ENCODE measurements at regions not wholly inside any gene's neighbourhood (a gene's known extent, or its start where the extent isn't known, plus 50 kb on each side); places are given as distances from the start of the nearest gene placed in this dataset.

DNA sequence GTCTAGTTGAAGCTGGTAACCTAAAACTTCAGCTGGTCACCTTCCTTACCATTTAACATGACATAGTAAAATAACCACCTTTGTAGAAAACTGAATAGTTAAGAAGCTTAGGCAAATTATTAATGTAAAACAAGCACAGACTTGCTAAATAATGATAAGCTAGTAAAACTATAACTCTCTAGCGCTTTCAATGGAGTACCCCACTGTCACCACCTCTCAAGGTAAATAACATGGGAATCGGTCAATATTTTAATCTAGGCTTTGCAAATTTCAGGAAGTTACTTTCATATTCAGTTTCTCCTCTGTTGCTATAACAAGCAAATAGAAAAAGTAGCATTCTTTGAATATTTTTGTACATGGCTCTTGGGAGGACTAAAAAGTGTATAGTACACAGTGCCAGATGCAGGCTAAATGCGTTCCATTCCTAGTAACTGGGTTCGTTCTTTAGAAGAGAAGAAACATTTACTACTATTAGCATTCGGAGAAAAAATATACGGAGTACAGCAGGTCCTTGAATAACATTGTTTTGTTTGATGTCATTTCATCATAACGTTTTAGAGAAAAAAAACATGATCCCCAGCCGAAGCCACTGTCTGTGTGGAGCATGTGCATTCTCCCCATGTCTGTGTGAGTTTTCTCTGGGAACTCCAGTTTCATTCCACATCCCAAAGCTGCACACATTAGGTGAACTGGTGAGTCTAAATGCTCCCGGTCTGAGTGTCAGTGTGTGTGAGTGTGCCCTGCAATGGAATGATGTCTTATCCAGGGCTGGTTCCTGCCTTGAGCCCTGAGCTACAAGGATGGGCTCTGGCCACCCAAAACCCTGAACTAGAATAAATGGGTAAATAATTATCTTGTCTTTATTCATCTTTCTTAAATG is 52.5 kb downstream of the EPRS1 start:
- H3K27me3 ChIP-seq, result no peaks in the 10 kb centered on the region
- peaks cover 75% of the 10 kb centered on the region for H3K36me3 ChIP-seq
- H3K9me3 ChIP-seq, result no peaks in the 10 kb centered on the region
- H3K4me3 ChIP-seq, result no peak overlapping the region
- DNase-seq, result no peak

GRCh38 chr1:219991919-219992318 is 54.4 kb downstream of the EPRS1 start:
- no peak overlapping the region for H3K4me3 ChIP-seq
- H3K27me3 ChIP-seq, result no peaks in the 10 kb centered on the region
- H3K9me3 ChIP-seq, result no peaks in the 10 kb centered on the region
- H3K36me3 ChIP-seq, result peaks cover 75% of the 10 kb centered on the region
- DNase-seq, result no peak

DNA sequence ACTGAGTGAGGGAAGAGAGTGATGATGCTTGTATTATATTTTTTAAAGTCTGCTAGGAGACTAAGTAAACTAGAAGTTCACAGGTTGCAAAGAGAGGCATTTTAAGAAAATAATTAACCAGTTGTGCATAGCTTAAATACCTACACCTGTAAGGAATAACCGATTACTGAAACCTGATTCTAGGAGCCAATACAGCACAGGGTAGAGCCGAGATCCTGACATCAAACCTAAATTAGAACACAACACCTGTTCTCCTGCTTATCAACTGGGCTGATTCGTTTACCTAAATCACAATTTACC is 54.8 kb downstream of the EPRS1 start:
- DNase-seq, result no peak
- Histone ChIP-seq H3K4me3 (no peak overlapping the region), H3K36me3 (peaks cover 75% of the 10 kb centered on the region), H3K27me3 (no peaks in the 10 kb centered on the region), H3K9me3 (no peaks in the 10 kb centered on the region)

- peaks cover 75% of the 10 kb centered on the region for H3K36me3 ChIP-seq
- H3K9me3 ChIP-seq, result no peaks in the 10 kb centered on the region
- H3K27me3 ChIP-seq, result no peaks in the 10 kb centered on the region
- no peak for DNase-seq
- no peak overlapping the region for H3K4me3 ChIP-seq
These were observed 55.4 kb downstream of the EPRS1 start for GRCh38 chr1:219990782-219991510.

- H3K9me3 ChIP-seq, result no peaks in the 10 kb centered on the region
- H3K4me3 ChIP-seq, result no peak overlapping the region
- H3K27me3 ChIP-seq, result no peaks in the 10 kb centered on the region
- no peak for DNase-seq
- peaks cover 73% of the 10 kb centered on the region for H3K36me3 ChIP-seq
These were observed 56.5 kb downstream of the EPRS1 start for GRCh38 chr1:219989766-219990165.

DNA sequence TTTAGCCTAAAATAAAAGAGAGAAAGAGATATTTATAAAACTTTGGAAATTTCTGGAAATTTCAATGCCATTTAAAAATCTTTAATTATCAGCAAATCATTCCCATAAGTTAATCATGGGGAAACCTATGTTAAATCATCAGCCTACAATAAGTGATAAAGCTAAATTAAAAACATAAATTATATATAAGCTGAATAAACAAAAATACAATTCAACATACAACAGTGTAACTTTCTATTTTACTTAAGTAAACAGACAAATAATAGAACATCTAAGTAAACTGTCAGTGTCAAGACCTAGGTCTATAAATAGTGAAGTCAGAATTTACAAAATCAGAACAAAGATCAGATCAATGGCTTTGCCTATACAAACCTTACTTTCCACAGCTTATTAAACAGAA is 57.5 kb downstream of the EPRS1 start:
- H3K36me3 ChIP-seq, result peaks cover 79% of the 10 kb centered on the region
- no peak overlapping the region for H3K4me3 ChIP-seq
- H3K27me3 ChIP-seq, result no peaks in the 10 kb centered on the region
- H3K9me3 ChIP-seq, result no peaks in the 10 kb centered on the region
- DNase-seq, result no peak

DNA sequence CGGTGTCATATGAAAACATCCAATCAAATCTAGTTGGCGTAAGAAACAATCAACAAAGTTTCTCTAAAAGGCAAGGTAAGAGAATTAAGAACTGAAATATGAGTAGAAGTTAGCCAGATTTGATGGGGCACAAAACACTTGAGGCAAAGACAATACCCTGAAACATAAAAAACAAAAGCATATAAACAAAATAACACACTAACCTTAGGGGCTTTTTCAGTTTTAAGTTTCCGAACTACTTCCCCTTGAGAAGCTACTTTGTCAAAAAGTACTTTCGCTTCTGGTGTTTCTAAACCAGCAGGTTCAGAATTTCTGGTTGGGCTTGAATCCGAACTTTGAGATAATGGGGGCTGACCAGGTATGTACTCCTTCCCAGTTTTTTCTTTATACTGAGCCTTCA is 57.9 kb downstream of the EPRS1 start:
- Histone ChIP-seq H3K4me3 (no peak overlapping the region), H3K9me3 (no peaks in the 10 kb centered on the region), H3K27me3 (no peaks in the 10 kb centered on the region), H3K36me3 (peaks cover 76% of the 10 kb centered on the region)
- no peak for DNase-seq

DNA sequence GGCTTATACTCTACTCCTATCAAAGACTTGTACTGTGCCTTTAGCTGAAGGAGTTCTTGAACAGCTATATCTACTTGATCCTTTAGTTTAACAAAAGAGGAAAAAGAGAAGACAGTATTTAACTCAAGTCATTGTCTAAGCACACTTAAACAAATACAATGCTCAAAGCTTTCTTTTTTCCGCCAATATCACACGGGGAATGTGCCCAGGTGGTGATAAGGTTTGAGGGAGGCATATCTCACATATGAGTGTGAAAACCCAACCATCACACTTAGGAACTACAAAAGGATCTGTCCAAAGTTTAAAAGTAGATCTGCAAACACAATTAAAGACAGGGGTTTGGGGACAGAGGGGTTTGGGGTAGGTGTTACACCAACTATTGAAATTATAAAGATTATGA is 59.0 kb upstream of the SLC30A10 start:
- Histone ChIP-seq H3K27me3 (no peaks in the 10 kb centered on the region), H3K36me3 (peaks cover 85% of the 10 kb centered on the region), H3K9me3 (no peaks in the 10 kb centered on the region), H3K4me3 (no peak overlapping the region)
- DNase-seq, result no peak

DNA sequence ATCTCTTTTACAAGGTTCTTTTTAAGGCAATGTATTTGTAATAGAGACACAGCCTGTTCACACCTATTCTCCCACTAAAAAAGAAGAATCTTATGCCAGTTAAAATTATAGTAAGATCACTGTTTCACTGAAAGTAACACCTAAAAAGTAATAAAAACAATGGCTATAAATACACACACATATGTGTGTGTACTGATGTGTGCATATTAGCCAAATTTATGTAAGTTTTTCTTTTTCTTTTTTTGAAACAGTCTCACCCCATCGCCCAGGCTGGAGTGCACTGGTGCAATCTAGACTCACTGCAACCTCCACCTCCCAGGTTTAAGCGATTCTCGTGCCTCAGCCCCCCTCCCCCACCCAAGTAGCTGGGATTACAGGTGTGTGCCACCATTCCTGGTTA is 56.8 kb upstream of the SLC30A10 start:
- no peak overlapping the region for H3K4me3 ChIP-seq
- no peaks in the 10 kb centered on the region for H3K9me3 ChIP-seq
- H3K27me3 ChIP-seq, result no peaks in the 10 kb centered on the region
- peaks cover 92% of the 10 kb centered on the region for H3K36me3 ChIP-seq
- DNase-seq, result no peak
